SK-N-SH (cell line): ENCODE measurements at regions not wholly inside any gene's neighbourhood (a gene's known extent, or its start where the extent isn't known, plus 50 kb on each side); places are given as distances from the start of the nearest gene placed in this dataset.

Experiments used
- EP300 ChIP-seq, 2 experiments: IDR thresholded peaks; 2 replicates each; pipeline versions ENCODE4 v1.4.0 to v1.6.1; 2012; ENCODE audit warnings: borderline replicate concordance in 1 of 2, low read depth in 1 of 2, low read length in 1 of 2
- EZH2phosphoT487 ChIP-seq: fragments of 200-600 bp; sonication (generic); IDR thresholded peaks from 2 replicates; pipeline ENCODE4 v1.6.1; 2017; ENCODE audit warnings: low read depth, mixed run types, mild to moderate bottlenecking, antibody characterized with exemption, moderate library complexity, borderline replicate concordance
- JUND ChIP-seq: IDR thresholded peaks from 2 replicates; pipeline ENCODE4 v1.4.0; 2012
- RAD21 ChIP-seq: IDR thresholded peaks from 2 replicates; pipeline ENCODE4 v1.6.1; 2012; ENCODE audit warnings: mild to moderate bottlenecking, low read length
- TF ChIP-seq, protein P1 (sequence below): fragments of 200-600 bp; sonication (generic); IDR thresholded peaks from 2 replicates; pipeline ENCODE4 v1.6.1; 2017; ENCODE audit warnings: antibody characterized with exemption, mild to moderate bottlenecking, moderate library complexity

DNA sequence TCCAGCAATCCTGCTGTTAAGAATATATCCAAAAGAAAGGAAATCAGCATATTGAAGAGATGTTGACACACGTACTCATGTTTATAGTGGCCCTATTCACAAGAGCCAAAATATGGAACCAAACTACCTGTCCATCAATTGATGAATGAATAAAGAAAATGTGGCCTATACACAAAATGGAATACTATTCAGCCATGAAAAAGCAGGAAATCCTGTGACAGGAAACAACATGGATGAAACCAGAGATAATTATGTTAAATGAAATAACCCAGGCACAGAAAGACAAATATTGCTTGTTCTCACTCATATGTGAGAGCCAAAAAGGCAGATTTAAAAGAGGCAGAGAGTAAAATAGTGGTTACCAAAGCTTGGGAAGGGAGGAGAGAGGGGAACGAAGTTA, 127.1 kb downstream of the KCNJ2 start:
- TF ChIP-seq, protein P1, sequence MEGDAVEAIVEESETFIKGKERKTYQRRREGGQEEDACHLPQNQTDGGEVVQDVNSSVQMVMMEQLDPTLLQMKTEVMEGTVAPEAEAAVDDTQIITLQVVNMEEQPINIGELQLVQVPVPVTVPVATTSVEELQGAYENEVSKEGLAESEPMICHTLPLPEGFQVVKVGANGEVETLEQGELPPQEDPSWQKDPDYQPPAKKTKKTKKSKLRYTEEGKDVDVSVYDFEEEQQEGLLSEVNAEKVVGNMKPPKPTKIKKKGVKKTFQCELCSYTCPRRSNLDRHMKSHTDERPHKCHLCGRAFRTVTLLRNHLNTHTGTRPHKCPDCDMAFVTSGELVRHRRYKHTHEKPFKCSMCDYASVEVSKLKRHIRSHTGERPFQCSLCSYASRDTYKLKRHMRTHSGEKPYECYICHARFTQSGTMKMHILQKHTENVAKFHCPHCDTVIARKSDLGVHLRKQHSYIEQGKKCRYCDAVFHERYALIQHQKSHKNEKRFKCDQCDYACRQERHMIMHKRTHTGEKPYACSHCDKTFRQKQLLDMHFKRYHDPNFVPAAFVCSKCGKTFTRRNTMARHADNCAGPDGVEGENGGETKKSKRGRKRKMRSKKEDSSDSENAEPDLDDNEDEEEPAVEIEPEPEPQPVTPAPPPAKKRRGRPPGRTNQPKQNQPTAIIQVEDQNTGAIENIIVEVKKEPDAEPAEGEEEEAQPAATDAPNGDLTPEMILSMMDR = no peak
- TF ChIP-seq RAD21 = no peak
- TF ChIP-seq EP300 (IDR thresholded peaks at IDR 0.05; ENCODE audit: borderline replicate concordance in 1 of 2, low read depth in 1 of 2, low read length in 1 of 2) = no peak
- no peak for TF ChIP-seq EZH2phosphoT487
- TF ChIP-seq JUND = no peak
